ENCODE measurements at regions not wholly inside any gene's neighbourhood (a gene's known extent, or its start where the extent isn't known, plus 50 kb on each side); places are given as distances from the start of the nearest gene placed in this dataset.

GRCh38 chr7:8380130-8380529 is 53.3 kb upstream of the NXPH1 start:
- TF ChIP-seq, protein P1, sequence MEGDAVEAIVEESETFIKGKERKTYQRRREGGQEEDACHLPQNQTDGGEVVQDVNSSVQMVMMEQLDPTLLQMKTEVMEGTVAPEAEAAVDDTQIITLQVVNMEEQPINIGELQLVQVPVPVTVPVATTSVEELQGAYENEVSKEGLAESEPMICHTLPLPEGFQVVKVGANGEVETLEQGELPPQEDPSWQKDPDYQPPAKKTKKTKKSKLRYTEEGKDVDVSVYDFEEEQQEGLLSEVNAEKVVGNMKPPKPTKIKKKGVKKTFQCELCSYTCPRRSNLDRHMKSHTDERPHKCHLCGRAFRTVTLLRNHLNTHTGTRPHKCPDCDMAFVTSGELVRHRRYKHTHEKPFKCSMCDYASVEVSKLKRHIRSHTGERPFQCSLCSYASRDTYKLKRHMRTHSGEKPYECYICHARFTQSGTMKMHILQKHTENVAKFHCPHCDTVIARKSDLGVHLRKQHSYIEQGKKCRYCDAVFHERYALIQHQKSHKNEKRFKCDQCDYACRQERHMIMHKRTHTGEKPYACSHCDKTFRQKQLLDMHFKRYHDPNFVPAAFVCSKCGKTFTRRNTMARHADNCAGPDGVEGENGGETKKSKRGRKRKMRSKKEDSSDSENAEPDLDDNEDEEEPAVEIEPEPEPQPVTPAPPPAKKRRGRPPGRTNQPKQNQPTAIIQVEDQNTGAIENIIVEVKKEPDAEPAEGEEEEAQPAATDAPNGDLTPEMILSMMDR (IDR thresholded peaks at IDR 0.05 in 8 of 11, conservative IDR thresholded peaks at IDR 0.05 in 3 of 11), result no peak
- TF ChIP-seq POLR2A (IDR thresholded peaks at IDR 0.05), result no peak

Measured in spleen (tissue), 7 donors.